ENCODE measurements at regions not wholly inside any gene's neighbourhood (a gene's known extent, or its start where the extent isn't known, plus 50 kb on each side); places are given as distances from the start of the nearest gene placed in this dataset.

DNA sequence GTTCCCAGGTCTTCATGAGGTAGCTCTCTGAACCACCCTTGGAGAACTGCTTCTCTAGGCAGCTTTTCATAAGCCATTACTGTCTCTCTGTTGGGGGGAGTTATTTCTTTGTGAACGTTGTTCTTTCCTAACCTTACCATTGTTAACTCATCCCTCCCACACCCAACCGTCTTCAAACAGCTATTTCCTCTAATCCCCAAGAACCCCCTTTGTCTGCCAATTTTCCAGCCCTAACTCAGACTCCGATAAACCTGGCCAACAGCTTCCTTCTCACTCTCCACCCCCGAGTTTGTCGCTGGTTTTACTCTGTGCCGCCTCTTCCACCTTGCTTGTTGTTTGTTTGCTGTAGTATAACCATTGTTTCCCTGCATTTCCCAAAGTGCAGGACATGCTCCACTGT is 131.5 kb downstream of the CCDC34 start:
- BruUV-seq (replicated peaks), result no TSS peak
- Histone ChIP-seq H2AFZ (ENCODE audit: low read depth, low read length) (peak overlapping the region; percentile 58; the same call in 1 of the 2 replicates), H3K36me3 (ENCODE audit: control insufficient read depth, insufficient read depth, low read length) (no peaks in the 10 kb centered on the region), H3K79me2 (ENCODE audit: control insufficient read depth, insufficient read depth, low read length) (no peaks in the 10 kb centered on the region), H3K27ac (ENCODE audit: extremely low read depth, low read depth, low read length) (no peak overlapping the region), H3K4me2 (ENCODE audit: insufficient read depth, low read length) (peak overlapping the region; percentile 20; the same call in 1 of the 2 replicates), H3K9me1 (ENCODE audit: control insufficient read depth, insufficient read depth, low read length) (no peaks in the 10 kb centered on the region), H3K4me1 (replicated peaks in 1 of 2; ENCODE audit: control insufficient read depth in 2 of 2, insufficient read depth in 2 of 2, low read length in 2 of 2) (peaks cover 0 to 3% of the 10 kb centered on the region in 2 experiments; a peak in 2 of 5 replicates), H3K4me3 (no peak overlapping the region), H3K27me3 (ENCODE audit: control insufficient read depth in 2 of 2, insufficient read depth in 2 of 2, low read length in 2 of 2) (peaks cover 8 to 12% of the 10 kb centered on the region in 2 experiments; a peak in 3 of 5 replicates), H3K9me3 (replicated peaks; ENCODE audit: control insufficient read depth, insufficient read depth, low read depth, low read length) (no peaks in the 10 kb centered on the region), H3K9ac (ENCODE audit: insufficient read depth in 1 of 2, low read depth in 2 of 2, low read length in 2 of 2) (no peak overlapping the region), H4K20me1 (replicated peaks; ENCODE audit: control insufficient read depth, insufficient read depth, low read length) (no peaks in the 10 kb centered on the region)
- WGBS (ENCODE audit: insufficient coverage, low coverage, missing lambda C conversion rate), result 4% methylated on average over 6 of the region's 6 CpGs
- TF ChIP-seq ZC3H4 (CRISPR knock-in tag; IDR thresholded peaks at IDR 0.05; ENCODE audit: borderline replicate concordance), result no peak
- no peak for TF ChIP-seq SAFB (IDR thresholded peaks at IDR 0.05; ENCODE audit: borderline replicate concordance, low read depth, low read length)
- TF ChIP-seq ZNF57 (CRISPR knock-in tag; IDR thresholded peaks at IDR 0.05), result no peak
- TF ChIP-seq SIN3B (IDR thresholded peaks at IDR 0.05; ENCODE audit: low read depth), result no peak
- TF ChIP-seq L3MBTL2 (IDR thresholded peaks at IDR 0.05), result no peak
- TF ChIP-seq, protein P1, sequence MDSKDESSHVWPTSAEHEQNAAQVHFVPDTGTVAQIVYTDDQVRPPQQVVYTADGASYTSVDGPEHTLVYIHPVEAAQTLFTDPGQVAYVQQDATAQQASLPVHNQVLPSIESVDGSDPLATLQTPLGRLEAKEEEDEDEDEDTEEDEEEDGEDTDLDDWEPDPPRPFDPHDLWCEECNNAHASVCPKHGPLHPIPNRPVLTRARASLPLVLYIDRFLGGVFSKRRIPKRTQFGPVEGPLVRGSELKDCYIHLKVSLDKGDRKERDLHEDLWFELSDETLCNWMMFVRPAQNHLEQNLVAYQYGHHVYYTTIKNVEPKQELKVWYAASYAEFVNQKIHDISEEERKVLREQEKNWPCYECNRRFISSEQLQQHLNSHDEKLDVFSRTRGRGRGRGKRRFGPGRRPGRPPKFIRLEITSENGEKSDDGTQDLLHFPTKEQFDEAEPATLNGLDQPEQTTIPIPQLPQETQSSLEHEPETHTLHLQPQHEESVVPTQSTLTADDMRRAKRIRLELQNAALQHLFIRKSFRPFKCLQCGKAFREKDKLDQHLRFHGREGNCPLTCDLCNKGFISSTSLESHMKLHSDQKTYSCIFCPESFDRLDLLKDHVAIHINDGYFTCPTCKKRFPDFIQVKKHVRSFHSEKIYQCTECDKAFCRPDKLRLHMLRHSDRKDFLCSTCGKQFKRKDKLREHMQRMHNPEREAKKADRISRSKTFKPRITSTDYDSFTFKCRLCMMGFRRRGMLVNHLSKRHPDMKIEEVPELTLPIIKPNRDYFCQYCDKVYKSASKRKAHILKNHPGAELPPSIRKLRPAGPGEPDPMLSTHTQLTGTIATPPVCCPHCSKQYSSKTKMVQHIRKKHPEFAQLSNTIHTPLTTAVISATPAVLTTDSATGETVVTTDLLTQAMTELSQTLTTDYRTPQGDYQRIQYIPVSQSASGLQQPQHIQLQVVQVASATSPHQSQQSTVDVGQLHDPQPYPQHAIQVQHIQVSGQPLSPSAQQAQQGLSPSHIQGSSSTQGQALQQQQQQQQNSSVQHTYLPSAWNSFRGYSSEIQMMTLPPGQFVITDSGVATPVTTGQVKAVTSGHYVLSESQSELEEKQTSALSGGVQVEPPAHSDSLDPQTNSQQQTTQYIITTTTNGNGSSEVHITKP (IDR thresholded peaks at IDR 0.05; ENCODE audit: partially characterized antibody), result peak; percentile 42
- FAIRE-seq (peak; percentile 60), DNase-seq (ENCODE audit: extremely low read depth in 1 of 4, low spot score in 3 of 4) (no peak), ATAC-seq (no peak)
- ChIA-PET POLR2A (interaction anchor here (0.7 to 0.8 kb wide), 3 partner anchors 14 to 48 kb away, joined by 3 read pairs; no protein-coding TSS in a partner anchor), CTCF (ENCODE audit: low intra/inter-chr PET ratio) (no interaction called here)
- intact Hi-C loops (cut with micrococcal nuclease) (no loop called here), in situ Hi-C loops (cut with MboI) (no loop called here)

Data from K562 (cell line).